Gastroesophageal sphincter (tissue), 3 donors: ENCODE measurements at regions not wholly inside any gene's neighbourhood (a gene's known extent, or its start where the extent isn't known, plus 50 kb on each side); places are given as distances from the start of the nearest gene placed in this dataset.

Source experiments
- EP300 ChIP-seq: sonication (generic); formaldehyde crosslinking; IDR thresholded peaks from one replicate; pipeline ENCODE4 v1.6.1; 2017; ENCODE audit warnings: antibody characterized with exemption, mild to moderate bottlenecking
- POLR2A ChIP-seq, 2 donors: fragments of 450-650 bp; IDR thresholded peaks; one replicate each; pipeline ENCODE4 v1.6.1; 2017; ENCODE audit warnings: antibody characterized with exemption in 2 of 2, mild to moderate bottlenecking in 2 of 2, moderate library complexity in 1 of 2
- POLR2AphosphoS5 ChIP-seq: sonication (generic); formaldehyde crosslinking; IDR thresholded peaks from one replicate; pipeline ENCODE4 v1.6.1; 2017; ENCODE audit warnings: antibody characterized with exemption
- TF ChIP-seq, protein P1 (sequence below), 4 experiments: fragments of 200-600 bp in 2 of 4; fragments of 450-650 bp in 2 of 4; sonication (generic) in 1 of 4; IDR thresholded peaks; one replicate each; pipeline ENCODE4 v1.5.1; 2017 to 2019; ENCODE audit warnings: antibody characterized with exemption in 4 of 4, mild to moderate bottlenecking in 2 of 4, moderate library complexity in 2 of 4

DNA sequence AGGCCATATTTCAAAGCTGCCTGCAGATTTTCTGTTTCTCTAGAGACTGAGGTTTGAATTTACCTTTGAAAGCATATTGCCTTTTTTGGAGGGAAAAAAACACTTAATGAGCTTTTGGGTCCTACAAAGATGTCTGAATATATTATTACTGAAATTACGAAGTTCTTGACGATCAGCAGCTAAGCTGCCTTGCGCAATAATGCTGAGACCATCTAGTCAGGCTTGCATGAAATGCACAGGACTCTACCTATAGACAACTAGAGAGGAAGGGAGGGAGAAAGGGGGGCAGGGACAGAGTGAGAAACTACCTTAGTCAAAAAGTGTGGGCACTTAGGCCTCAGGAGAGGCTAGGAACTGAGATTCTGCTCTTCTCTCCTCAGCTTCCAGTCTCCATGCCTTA is 175.9 kb upstream of the KIF2A start:
- TF ChIP-seq, protein P1, sequence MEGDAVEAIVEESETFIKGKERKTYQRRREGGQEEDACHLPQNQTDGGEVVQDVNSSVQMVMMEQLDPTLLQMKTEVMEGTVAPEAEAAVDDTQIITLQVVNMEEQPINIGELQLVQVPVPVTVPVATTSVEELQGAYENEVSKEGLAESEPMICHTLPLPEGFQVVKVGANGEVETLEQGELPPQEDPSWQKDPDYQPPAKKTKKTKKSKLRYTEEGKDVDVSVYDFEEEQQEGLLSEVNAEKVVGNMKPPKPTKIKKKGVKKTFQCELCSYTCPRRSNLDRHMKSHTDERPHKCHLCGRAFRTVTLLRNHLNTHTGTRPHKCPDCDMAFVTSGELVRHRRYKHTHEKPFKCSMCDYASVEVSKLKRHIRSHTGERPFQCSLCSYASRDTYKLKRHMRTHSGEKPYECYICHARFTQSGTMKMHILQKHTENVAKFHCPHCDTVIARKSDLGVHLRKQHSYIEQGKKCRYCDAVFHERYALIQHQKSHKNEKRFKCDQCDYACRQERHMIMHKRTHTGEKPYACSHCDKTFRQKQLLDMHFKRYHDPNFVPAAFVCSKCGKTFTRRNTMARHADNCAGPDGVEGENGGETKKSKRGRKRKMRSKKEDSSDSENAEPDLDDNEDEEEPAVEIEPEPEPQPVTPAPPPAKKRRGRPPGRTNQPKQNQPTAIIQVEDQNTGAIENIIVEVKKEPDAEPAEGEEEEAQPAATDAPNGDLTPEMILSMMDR (IDR thresholded peaks at IDR 0.05): no peak
- no peak for TF ChIP-seq POLR2A (IDR thresholded peaks at IDR 0.05)
- TF ChIP-seq POLR2AphosphoS5: no peak
- TF ChIP-seq EP300: no peak
